ENCODE measurements at regions not wholly inside any gene's neighbourhood (a gene's known extent, or its start where the extent isn't known, plus 50 kb on each side); places are given as distances from the start of the nearest gene placed in this dataset.

GRCh38 chrX:39745818-39746217 is 351.9 kb downstream of the BCOR start:
- no peak for TF ChIP-seq CTCF (IDR thresholded peaks at IDR 0.05; ENCODE audit: low read depth, low read length, poor library complexity, severe bottlenecking)
- no peak for TF ChIP-seq EZH2phosphoT487 (IDR thresholded peaks at IDR 0.05; ENCODE audit: borderline replicate concordance, low read length)

Data from DOHH2 (cell line).